Activated T-cell treated with anti-CD3 and anti-CD28 coated beads, Interleukin-2, amount 50 U/mL, for 72 hours (primary cell): ENCODE measurements at regions not wholly inside any gene's neighbourhood (a gene's known extent, or its start where the extent isn't known, plus 50 kb on each side); places are given as distances from the start of the nearest gene placed in this dataset.
"Not testable (repeated sequence)": the region's sequence is repeated elsewhere in the genome, so short reads cannot be mapped to it uniquely, and the experiment has no call there.

Experiments used
- ATAC-seq, 2 donors: fragments of 150-1000 bp; cut with Tn5 transposase; replicated peaks in 1 of 2; 2 replicates each; pipeline ENCODE4 v1.10.0; 2021; ENCODE audit warnings: moderate library complexity in 2 of 2, mild to moderate bottlenecking in 1 of 2
- DNase-seq, 2 donors: peaks; one replicate each; pipeline ENCODE4 v3.0.0; 2021 to 2022; ENCODE audit warnings: mixed read lengths in 1 of 2
- H3K27ac Mint-ChIP-seq: one replicate; pipeline ENCODE4 v1.8.0; 2022; ENCODE audit warnings: mild to moderate bottlenecking, moderate library complexity, mixed read lengths
- H3K27me3 Mint-ChIP-seq: one replicate; pipeline ENCODE4 v1.8.0; 2022; ENCODE audit warnings: low read depth, mixed read lengths
- H3K36me3 Mint-ChIP-seq, 2 donors: one replicate each; pipeline ENCODE4 v1.8.0; 2022; ENCODE audit warnings: mixed read lengths in 2 of 2, mild to moderate bottlenecking in 1 of 2; ENCODE audit not compliant: insufficient read depth in 2 of 2
- H3K4me1 Mint-ChIP-seq: one replicate; pipeline ENCODE4 v1.8.0; 2022; ENCODE audit warnings: low read depth, mixed read lengths
- H3K4me3 Mint-ChIP-seq, 2 donors: one replicate each; pipeline ENCODE4 v1.8.0; 2022; ENCODE audit warnings: mild to moderate bottlenecking in 2 of 2, mixed read lengths in 2 of 2, moderate library complexity in 2 of 2
- H3K9me3 Mint-ChIP-seq, 2 donors: one replicate each; pipeline ENCODE4 v1.8.0; 2022; ENCODE audit warnings: mixed read lengths in 2 of 2

DNA sequence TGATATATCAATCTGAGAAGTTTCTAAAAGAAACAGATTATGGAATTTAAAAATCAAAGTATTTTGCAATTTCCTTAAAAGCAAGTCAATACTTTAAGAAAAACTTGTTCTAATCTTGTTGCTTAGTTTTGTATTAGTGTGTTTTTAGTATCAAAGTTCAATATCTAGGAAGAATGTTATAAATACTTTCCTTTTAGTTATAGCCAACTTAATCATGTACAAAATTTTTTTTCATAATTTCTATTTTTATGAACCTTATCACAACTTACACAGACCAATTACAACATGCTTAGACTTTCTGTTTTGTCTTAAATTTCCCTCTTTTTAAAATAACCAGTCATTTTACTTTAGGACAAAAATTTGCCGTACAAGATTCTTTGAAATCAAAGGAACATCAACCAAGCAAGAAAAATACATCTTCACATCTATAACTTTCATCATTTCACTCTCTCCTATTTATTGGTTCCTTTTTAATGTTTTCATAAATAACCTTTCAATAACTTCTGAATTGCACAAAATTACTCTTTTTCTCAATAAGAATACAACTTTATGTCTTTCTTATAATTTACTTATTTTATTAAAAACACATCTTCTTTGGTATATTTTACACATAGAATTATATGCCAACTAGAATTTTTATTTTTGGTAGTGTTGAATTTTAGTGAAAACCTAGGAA is 308.2 kb upstream of the GLI3 start:
- no peak overlapping the region for H3K4me3 Mint-ChIP-seq
- ATAC-seq (no peak), DNase-seq (no peak)
- H3K4me1 Mint-ChIP-seq = no peaks in the 10 kb centered on the region
- peaks cover 1 to 3% of the 10 kb centered on the region in 2 donors for H3K9me3 Mint-ChIP-seq
- no peaks in the 10 kb centered on the region for H3K27me3 Mint-ChIP-seq
- H3K27ac Mint-ChIP-seq = no peak overlapping the region
- no peaks in the 10 kb centered on the region for H3K36me3 Mint-ChIP-seq

DNA sequence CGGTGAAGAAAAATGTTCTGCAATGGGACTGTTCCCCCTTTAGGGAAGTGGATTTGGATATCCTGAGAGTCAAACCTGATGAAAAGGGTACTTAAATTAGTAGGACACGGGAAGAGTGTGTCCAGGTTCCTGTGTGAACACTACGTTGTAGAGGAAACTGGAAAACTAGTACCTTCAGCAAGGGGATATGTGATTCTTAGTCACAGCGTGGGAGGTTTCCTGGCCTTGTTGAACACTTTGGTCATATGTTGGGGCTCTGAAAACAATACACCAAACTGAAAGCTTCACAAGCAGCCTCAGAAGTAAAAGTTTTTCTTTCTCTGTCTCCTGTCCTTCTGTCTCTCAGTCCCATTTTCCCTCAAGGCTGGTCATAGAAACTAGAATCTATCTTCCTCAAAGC is 306.9 kb upstream of the GLI3 start:
- H3K27me3 Mint-ChIP-seq = no peaks in the 10 kb centered on the region
- H3K36me3 Mint-ChIP-seq = no peaks in the 10 kb centered on the region
- peaks cover 1 to 3% of the 10 kb centered on the region in 2 donors for H3K9me3 Mint-ChIP-seq
- no peaks in the 10 kb centered on the region for H3K4me1 Mint-ChIP-seq
- DNase-seq (no peak), ATAC-seq (no peak)
- H3K4me3 Mint-ChIP-seq = no peak overlapping the region
- no peak overlapping the region for H3K27ac Mint-ChIP-seq

DNA sequence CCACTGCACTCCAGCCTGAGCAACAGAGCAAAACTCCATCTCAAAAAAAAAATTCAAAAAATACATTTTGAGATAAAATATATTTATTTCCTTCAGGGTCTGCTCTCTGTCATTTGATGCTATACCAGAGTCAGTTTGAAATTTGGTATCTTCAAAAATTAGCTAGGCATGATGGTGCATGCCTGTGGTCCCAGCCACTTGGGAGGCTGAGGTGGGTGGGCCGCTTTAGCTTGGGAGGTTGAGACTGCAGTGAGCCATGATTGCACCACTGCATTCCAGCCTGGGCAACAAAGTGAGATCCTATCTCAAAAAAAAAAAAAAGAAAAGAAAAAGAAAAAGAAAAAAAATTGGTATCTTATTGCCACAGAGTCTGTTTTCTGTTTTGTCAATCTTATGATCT is 305.4 kb upstream of the GLI3 start:
- ATAC-seq = not testable (repeated sequence)

DNA sequence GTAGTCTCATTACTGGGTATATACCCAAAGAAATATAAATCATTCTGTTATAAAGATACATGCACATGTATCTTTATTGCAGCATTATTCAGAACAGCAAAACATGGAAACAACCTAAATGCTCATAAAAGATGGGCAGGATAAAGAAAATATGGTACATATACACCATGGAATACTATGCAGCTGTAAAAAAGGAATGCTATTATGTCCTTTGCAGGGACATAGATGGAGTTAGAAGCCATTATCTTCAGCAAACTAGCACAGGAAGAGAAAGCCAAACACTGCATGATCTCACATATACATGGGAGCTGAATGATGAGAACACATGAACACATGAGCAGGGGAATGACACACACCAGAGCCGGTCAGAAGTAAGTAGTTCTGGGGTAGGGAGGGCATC is 297.4 kb upstream of the GLI3 start:
- Mint-ChIP-seq H3K4me3 (no peak overlapping the region), H3K4me1 (no peaks in the 10 kb centered on the region), H3K36me3 (no peaks in the 10 kb centered on the region), H3K27ac (no peak overlapping the region), H3K27me3 (no peaks in the 10 kb centered on the region), H3K9me3 (peaks cover 4 to 10% of the 10 kb centered on the region in 2 donors)
- ATAC-seq (no peak), DNase-seq (no peak)

More for the DNA sequence above, 305.4 kb upstream of the GLI3 start:
- not testable (repeated sequence) for H3K36me3 Mint-ChIP-seq, DNase-seq, H3K27ac Mint-ChIP-seq, H3K4me3 Mint-ChIP-seq, H3K4me1 Mint-ChIP-seq, H3K9me3 Mint-ChIP-seq, H3K27me3 Mint-ChIP-seq

DNA sequence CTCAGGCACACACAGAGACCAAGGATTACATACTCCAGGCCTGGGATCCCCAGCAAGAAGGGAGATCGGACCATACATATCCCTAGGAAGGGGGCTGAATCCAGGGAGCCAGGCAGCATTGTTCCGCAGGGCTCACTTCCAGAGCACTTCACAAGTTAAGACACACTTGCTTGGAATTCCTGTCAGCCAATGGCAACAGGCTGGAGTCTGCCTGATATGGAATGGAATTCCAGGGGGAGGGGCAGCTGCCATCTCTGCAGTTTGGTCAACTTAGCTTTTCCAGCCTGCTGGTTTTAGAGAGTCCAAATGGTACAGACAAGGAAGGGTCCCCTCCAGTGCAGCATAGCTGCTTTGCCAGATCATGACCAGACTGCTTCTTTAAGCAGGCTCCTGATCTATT is 290.0 kb upstream of the GLI3 start:
- peaks cover 0 to 11% of the 10 kb centered on the region in 2 donors for H3K9me3 Mint-ChIP-seq
- DNase-seq (no peak), ATAC-seq (no peak)
- no peaks in the 10 kb centered on the region for H3K4me1 Mint-ChIP-seq
- peaks cover 0 to 3% of the 10 kb centered on the region in 2 donors for H3K36me3 Mint-ChIP-seq
- H3K27ac Mint-ChIP-seq = no peak overlapping the region
- H3K4me3 Mint-ChIP-seq = no peak overlapping the region
- H3K27me3 Mint-ChIP-seq = no peaks in the 10 kb centered on the region

DNA sequence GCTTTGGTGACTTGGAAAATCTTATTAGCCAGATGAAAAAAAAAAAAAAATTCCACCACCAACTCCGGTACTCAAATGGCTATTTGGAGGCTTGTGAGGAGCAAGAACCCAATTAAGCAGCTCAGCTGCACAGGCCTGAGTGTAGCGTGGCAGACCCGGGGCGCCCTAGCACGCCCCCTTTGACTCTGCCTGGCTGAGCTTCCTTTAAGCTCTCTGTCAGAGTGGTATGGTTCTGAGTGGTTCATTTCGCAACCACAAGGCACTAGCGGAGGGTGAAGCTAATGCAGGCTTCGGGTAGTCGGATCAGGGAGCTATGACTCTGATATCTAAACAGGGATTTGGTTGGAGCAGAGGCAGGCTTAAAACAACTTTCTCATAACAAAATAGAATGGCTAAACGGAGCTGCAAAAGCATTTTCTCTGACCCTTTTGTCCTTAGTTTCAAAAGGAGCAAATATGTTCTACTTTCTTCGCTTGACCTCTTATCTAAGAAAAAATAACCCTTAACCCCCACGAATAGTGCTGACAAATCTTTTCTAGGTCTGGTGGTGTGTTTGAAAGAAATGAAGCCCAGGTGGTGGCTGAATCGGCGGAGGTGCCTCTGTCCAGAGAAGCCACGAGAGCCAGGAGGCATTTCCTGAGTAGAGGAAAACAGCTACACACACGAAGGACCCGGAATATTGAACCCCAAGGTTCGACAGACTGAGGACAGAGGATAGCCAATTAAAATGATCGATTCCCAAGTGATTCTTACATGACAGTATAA is 285.4 kb upstream of the GLI3 start:
- no peaks in the 10 kb centered on the region for H3K27me3 Mint-ChIP-seq
- no peak overlapping the region for H3K27ac Mint-ChIP-seq
- DNase-seq = no peak
- H3K9me3 Mint-ChIP-seq = peaks cover 2 to 5% of the 10 kb centered on the region in 2 donors
- ATAC-seq = no peak
- no peaks in the 10 kb centered on the region for H3K4me1 Mint-ChIP-seq
- no peaks in the 10 kb centered on the region for H3K36me3 Mint-ChIP-seq
- no peak overlapping the region for H3K4me3 Mint-ChIP-seq

DNA sequence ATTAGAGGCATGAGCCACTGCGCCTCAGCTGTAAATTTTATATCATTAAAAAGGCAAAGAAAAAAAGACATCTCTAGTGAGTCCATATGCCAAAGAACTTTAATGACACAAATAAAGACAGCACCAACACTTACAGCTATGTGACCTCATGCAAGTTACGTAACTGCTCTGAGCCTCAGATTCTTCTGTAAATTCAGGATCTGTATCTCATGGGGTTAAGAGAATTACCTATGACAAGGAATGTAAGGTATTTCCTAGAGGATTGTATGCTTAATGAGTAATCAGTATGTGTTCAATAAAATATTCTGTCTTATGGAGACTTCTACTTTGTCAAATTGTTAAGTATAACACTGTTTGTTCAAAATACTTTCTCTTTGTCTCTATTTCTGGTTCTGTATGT is 274.0 kb upstream of the GLI3 start:
- ATAC-seq = no peak
- DNase-seq = no peak
- no peaks in the 10 kb centered on the region for H3K27me3 Mint-ChIP-seq
- no peak overlapping the region for H3K4me3 Mint-ChIP-seq
- no peaks in the 10 kb centered on the region for H3K36me3 Mint-ChIP-seq
- no peak overlapping the region for H3K27ac Mint-ChIP-seq
- H3K4me1 Mint-ChIP-seq = no peaks in the 10 kb centered on the region
- peaks cover 2 to 5% of the 10 kb centered on the region in 2 donors for H3K9me3 Mint-ChIP-seq

DNA sequence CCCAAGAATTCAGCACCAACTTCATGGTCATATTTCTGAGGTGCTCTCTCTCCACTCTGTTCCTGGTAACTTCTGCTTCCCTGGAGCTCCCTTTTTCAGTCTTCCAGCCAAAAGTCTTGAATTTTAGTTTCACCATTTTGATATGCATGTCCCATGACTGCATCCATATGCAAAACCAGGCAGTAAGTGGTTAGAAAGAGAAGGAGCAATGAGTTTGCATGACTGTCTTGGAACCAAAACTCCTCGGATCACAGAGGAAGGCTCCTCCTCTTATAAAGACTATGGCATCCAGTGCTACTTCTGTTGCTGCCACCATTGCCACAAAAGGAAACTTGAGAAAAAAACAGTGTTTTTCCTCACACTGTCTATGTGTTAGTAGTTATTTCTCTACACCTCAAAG is 269.1 kb upstream of the GLI3 start:
- no peaks in the 10 kb centered on the region for H3K27me3 Mint-ChIP-seq
- H3K36me3 Mint-ChIP-seq = peaks cover 0 to 1% of the 10 kb centered on the region in 2 donors
- peaks cover 1 to 3% of the 10 kb centered on the region in 2 donors for H3K9me3 Mint-ChIP-seq
- no peak for ATAC-seq
- H3K4me3 Mint-ChIP-seq = no peak overlapping the region
- DNase-seq = no peak
- no peak overlapping the region for H3K27ac Mint-ChIP-seq
- no peaks in the 10 kb centered on the region for H3K4me1 Mint-ChIP-seq

DNA sequence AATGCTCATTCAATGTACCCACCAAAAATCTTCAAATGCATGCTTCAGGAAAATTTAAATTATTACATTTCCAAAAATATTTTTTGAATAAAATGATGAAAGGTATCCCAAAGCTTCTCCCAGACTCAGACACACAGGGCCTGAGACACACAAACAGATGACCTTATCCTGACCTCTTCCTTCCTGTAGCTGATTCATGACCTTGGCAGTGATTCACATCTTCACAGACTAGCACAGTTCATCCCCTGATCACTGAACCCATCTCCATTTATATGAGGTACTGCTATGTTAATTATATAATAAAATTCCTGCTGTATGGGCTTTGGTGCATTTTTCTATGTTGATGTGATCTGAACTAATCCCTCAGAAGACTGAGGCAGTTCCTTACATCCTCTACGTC is 265.0 kb upstream of the GLI3 start:
- no peak overlapping the region for H3K4me3 Mint-ChIP-seq
- no peaks in the 10 kb centered on the region for H3K27me3 Mint-ChIP-seq
- H3K4me1 Mint-ChIP-seq = no peaks in the 10 kb centered on the region
- peaks cover 0 to 1% of the 10 kb centered on the region in 2 donors for H3K36me3 Mint-ChIP-seq
- ATAC-seq (no peak), DNase-seq (no peak)
- peaks cover 1% of the 10 kb centered on the region in 2 donors for H3K9me3 Mint-ChIP-seq
- no peak overlapping the region for H3K27ac Mint-ChIP-seq

DNA sequence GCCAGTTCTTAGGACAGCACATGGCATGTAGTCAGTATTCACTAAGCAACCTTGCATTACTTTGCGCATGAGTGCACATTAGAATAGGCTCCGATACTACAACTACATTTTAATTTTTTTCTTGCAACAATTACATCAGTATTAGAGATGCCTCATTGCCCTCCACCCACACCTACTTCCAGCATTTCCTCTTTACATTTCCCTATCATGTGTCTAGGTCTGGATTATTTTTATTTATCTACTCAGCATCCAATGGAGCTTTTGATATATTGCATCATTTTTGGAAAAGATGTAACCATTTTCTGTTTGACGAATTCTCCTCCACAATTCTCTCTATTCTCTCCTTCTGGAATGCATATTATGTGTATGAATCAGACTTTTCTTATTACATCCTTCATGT is 258.2 kb upstream of the GLI3 start:
- H3K36me3 Mint-ChIP-seq = peaks cover 0 to 2% of the 10 kb centered on the region in 2 donors
- ATAC-seq = no peak
- no peaks in the 10 kb centered on the region for H3K4me1 Mint-ChIP-seq
- peaks cover 2 to 3% of the 10 kb centered on the region in 2 donors for H3K9me3 Mint-ChIP-seq
- no peak overlapping the region for H3K4me3 Mint-ChIP-seq
- DNase-seq = no peak
- H3K27me3 Mint-ChIP-seq = peaks cover 26% of the 10 kb centered on the region
- H3K27ac Mint-ChIP-seq = no peak overlapping the region

DNA sequence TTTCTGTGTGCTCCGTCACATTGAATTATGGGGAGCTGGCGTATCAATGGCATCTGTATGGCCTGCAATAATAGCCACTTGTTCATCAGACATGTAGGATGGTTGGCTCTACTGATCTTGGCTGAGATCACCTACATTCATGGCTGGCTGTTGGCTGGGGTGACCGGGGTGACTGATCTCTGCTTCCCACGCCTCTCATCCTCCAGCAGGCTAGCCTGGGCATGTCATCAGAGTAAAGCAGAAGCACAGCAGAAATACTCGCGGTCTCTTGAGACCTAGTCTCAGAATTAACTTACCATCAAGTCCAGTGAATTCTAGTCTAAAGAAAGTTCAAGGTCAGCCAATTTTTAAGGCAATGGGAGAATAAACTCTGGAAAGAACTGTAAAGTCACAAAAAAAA is 257.7 kb upstream of the GLI3 start:
- Mint-ChIP-seq H3K27me3 (peaks cover 26% of the 10 kb centered on the region), H3K4me1 (no peaks in the 10 kb centered on the region), H3K9me3 (peaks cover 2 to 3% of the 10 kb centered on the region in 2 donors), H3K27ac (no peak overlapping the region), H3K4me3 (no peak overlapping the region), H3K36me3 (peaks cover 0 to 2% of the 10 kb centered on the region in 2 donors)
- DNase-seq = no peak
- no peak for ATAC-seq

DNA sequence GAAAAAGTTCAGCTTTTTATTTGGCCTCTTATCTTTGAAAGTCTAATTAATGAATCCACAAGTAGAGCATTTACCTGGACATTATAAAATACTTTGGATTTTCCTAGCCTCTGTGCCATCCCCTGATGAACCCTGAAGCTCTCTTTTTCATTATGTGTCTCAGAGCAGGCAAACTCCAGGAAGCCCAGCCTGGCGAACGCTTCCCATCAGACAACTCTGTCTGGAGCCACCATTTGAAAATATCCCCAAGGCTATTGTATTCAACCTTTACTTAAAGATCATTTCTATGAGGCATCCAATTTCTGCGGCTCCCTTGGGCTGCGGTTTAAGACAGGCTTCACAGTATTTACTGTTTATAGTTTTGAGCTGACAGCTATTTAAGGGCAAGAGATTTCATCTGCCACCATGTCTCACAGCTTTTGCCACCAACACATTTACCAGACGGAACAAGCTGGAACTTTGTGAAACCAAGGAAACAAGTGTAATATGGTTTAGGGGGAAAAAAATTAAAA is 257.2 kb upstream of the GLI3 start:
- no peak overlapping the region for H3K27ac Mint-ChIP-seq
- H3K4me1 Mint-ChIP-seq = no peaks in the 10 kb centered on the region
- H3K36me3 Mint-ChIP-seq = peaks cover 0 to 2% of the 10 kb centered on the region in 2 donors
- H3K9me3 Mint-ChIP-seq = peaks cover 2 to 3% of the 10 kb centered on the region in 2 donors
- H3K27me3 Mint-ChIP-seq = peaks cover 26% of the 10 kb centered on the region
- H3K4me3 Mint-ChIP-seq = peak overlapping the region in 1 of 2 donors; percentile 56
- ATAC-seq (no peak), DNase-seq (no peak)

DNA sequence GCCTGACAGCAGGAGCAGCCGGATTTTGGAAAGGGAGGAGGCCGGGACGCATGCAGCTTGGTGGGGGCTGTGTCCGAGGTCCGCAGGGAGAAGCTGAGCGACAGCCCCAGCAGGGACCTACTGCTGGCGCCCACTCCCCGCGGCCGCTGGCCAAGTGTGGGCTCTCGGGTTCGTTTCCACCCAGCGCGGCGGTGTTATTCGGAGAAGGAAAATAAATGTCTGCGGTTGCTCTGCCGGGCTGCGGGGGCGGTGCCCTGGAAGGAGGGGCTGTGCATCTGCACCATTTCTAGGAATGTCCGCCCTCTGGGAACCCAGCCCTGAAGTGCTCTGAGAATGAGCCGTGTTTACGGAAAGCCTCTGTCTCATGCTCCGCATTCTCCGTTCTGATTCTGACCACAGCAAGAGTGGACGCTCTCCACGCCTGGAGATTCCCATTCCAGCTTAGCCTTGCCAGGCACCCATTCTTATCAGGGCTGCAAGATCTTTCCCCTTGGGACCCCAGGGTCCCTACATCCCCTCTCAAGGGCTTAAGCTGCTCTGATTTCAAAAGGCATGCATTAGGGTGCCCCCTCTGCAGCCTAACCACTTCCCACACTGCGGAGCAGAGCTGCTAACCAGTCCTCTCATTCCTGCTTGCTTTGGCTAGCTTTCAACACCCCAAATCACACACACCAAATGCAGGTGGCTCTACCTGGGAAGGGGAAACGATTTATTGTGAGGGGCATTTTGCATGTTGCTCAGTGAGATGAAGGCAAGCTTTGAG is 256.6 kb upstream of the GLI3 start:
- Mint-ChIP-seq H3K4me1 (no peaks in the 10 kb centered on the region), H3K9me3 (peaks cover 2 to 3% of the 10 kb centered on the region in 2 donors), H3K4me3 (peak overlapping the region in 1 of 2 donors; percentile 56), H3K27me3 (peaks cover 26% of the 10 kb centered on the region), H3K27ac (no peak overlapping the region), H3K36me3 (peaks cover 1 to 2% of the 10 kb centered on the region in 2 donors)
- no peak for DNase-seq
- ATAC-seq = no peak
